Liver (tissue), 8 donors: ENCODE measurements at regions not wholly inside any gene's neighbourhood (a gene's known extent, or its start where the extent isn't known, plus 50 kb on each side); places are given as distances from the start of the nearest gene placed in this dataset.

Source experiments
- DNase-seq: peaks from one replicate; pipeline ENCODE4 v3.0.0-alpha.2; 2017; ENCODE audit warnings: low spot score
- H3K27ac ChIP-seq, 2 donors: one replicate each; pipeline ENCODE4 v1.7.0; 2013; ENCODE audit warnings: inconsistent platforms in 2 of 2, low read length in 2 of 2, control low read depth in 1 of 2, low read depth in 1 of 2, mild to moderate bottlenecking in 1 of 2
- H3K27me3 ChIP-seq, 4 donors: one replicate each; pipeline versions ENCODE4 v1.6.1 to v1.7.0; 2013; ENCODE audit warnings: low read length in 3 of 4, inconsistent platforms in 1 of 4, mild to moderate bottlenecking in 1 of 4, moderate library complexity in 1 of 4; ENCODE audit not compliant: control insufficient read depth in 4 of 4, insufficient read depth in 4 of 4
- H3K36me3 ChIP-seq, 4 donors: one replicate each; pipeline versions ENCODE4 v1.6.1 to v1.7.0; 2013; ENCODE audit warnings: low read length in 3 of 4, mild to moderate bottlenecking in 3 of 4, low read depth in 1 of 4, moderate library complexity in 1 of 4; ENCODE audit not compliant: control insufficient read depth in 4 of 4, insufficient read depth in 3 of 4
- H3K4me1 ChIP-seq, 4 donors: one replicate each; pipeline versions ENCODE4 v1.6.1 to v1.7.0; 2013; ENCODE audit warnings: low read length in 3 of 4, mild to moderate bottlenecking in 3 of 4, moderate library complexity in 1 of 4; ENCODE audit not compliant: control insufficient read depth in 4 of 4, insufficient read depth in 4 of 4
- H3K4me3 ChIP-seq, 3 donors: one replicate each; pipeline versions ENCODE4 v1.6.1 to v1.7.0; 2013; ENCODE audit warnings: low read length in 3 of 3, control low read depth in 1 of 3, low read depth in 1 of 3, mild to moderate bottlenecking in 1 of 3
- H3K9ac ChIP-seq, 2 donors: one replicate each; pipeline ENCODE4 v1.7.0; 2013; ENCODE audit warnings: low read length in 2 of 2, mild to moderate bottlenecking in 2 of 2, moderate library complexity in 2 of 2, control low read depth in 1 of 2, low read depth in 1 of 2
- H3K9me3 ChIP-seq, 4 donors: one replicate each; pipeline versions ENCODE4 v1.6.1 to v1.7.0; 2013; ENCODE audit warnings: low read length in 3 of 4; ENCODE audit not compliant: control insufficient read depth in 4 of 4
- ATF3 ChIP-seq: IDR thresholded peaks from 2 replicates; pipeline ENCODE4 v1.6.1; 2016; ENCODE audit warnings: antibody characterized with exemption
- EGR1 ChIP-seq, 2 donors: IDR thresholded peaks; 2 replicates each; pipeline ENCODE4 v1.6.1; 2016 to 2018; ENCODE audit warnings: antibody characterized with exemption in 2 of 2, low read depth in 2 of 2
- FOXA1 ChIP-seq: IDR thresholded peaks from 2 replicates; pipeline ENCODE4 v1.6.1; 2016; ENCODE audit warnings: antibody characterized with exemption
- FOXA2 ChIP-seq: IDR thresholded peaks from 2 replicates; pipeline ENCODE4 v1.6.1; 2016; ENCODE audit warnings: antibody characterized with exemption
- GABPA ChIP-seq, 2 donors: IDR thresholded peaks in 1 of 2; conservative IDR thresholded peaks in 1 of 2; 2 replicates each; pipeline ENCODE4 v1.6.1; 2016; ENCODE audit warnings: antibody characterized with exemption in 2 of 2, mild to moderate bottlenecking in 1 of 2, moderate library complexity in 1 of 2
- HNF4G ChIP-seq: IDR thresholded peaks from 2 replicates; pipeline ENCODE4 v1.6.1; 2016; ENCODE audit warnings: antibody characterized with exemption
- JUND ChIP-seq, 2 donors: IDR thresholded peaks; 2 replicates each; pipeline ENCODE4 v1.6.1; 2016; ENCODE audit warnings: antibody characterized with exemption in 2 of 2
- MAX ChIP-seq: IDR thresholded peaks from 2 replicates; pipeline ENCODE4 v1.6.1; 2016; ENCODE audit warnings: antibody characterized with exemption
- NR2F2 ChIP-seq: IDR thresholded peaks from 2 replicates; pipeline ENCODE4 v1.6.1; 2016; ENCODE audit warnings: antibody characterized with exemption
- RAD21 ChIP-seq, 2 donors: IDR thresholded peaks; 2 replicates each; pipeline ENCODE4 v1.6.1; 2016; ENCODE audit warnings: antibody characterized with exemption in 2 of 2, mild to moderate bottlenecking in 2 of 2
- RXRA ChIP-seq, 2 donors: IDR thresholded peaks; 2 replicates each; pipeline ENCODE4 v1.6.1; 2017 to 2018; ENCODE audit warnings: antibody characterized with exemption in 2 of 2, mild to moderate bottlenecking in 1 of 2
- SP1 ChIP-seq: IDR thresholded peaks from 2 replicates; pipeline ENCODE4 v1.6.1; 2018; ENCODE audit warnings: antibody characterized with exemption, mild to moderate bottlenecking
- TAF1 ChIP-seq: conservative IDR thresholded peaks from 2 replicates; pipeline ENCODE4 v1.6.1; 2016; ENCODE audit warnings: antibody characterized with exemption, mild to moderate bottlenecking
- YY1 ChIP-seq: IDR thresholded peaks from 2 replicates; pipeline ENCODE4 v1.6.1; 2016; ENCODE audit warnings: antibody characterized with exemption, mild to moderate bottlenecking
- WGBS: extraction: QIAGEN DNeasy Blood & Tissue Kit; methylation state at CpG from one replicate; pipeline ENCODE4 v1.1.7; 2013; 5-methylcytosine and 5-hydroxymethylcytosine counted together
- TF ChIP-seq, protein P1 (sequence below): IDR thresholded peaks from 2 replicates; pipeline ENCODE4 v1.6.1; 2016; ENCODE audit warnings: antibody characterized with exemption, mild to moderate bottlenecking
- TF ChIP-seq, protein P2 (sequence below): IDR thresholded peaks from 2 replicates; pipeline ENCODE4 v1.6.1; 2016; ENCODE audit warnings: antibody characterized with exemption
- TF ChIP-seq, protein P3 (sequence below): fragments of 150-350 bp; IDR thresholded peaks from 2 replicates; pipeline ENCODE4 v1.5.1; 2017; ENCODE audit warnings: improper control_type of control experiment, low read depth, low read length; ENCODE audit not compliant: missing input control
- donor health status: healthy.
- donor health status: healthy.
- donor health status: healthy.
- donor health status: healthy.
- donor health status: healthy.

- Histone ChIP-seq H3K9ac (no peak overlapping the region), H3K4me1 (no peaks in the 10 kb centered on the region), H3K27ac (no peak overlapping the region), H3K36me3 (no peaks in the 10 kb centered on the region), H3K27me3 (no peaks in the 10 kb centered on the region), H3K9me3 (peaks cover 0 to 2% (median 0%) of the 10 kb centered on the region in 4 donors), H3K4me3 (no peak overlapping the region)
- DNase-seq = no peak
- 97% methylated on average over 6 of the region's 6 CpGs for WGBS
- TF ChIP-seq HNF4G (no peak), RXRA (IDR thresholded peaks at IDR 0.05) (no peak), JUND (IDR thresholded peaks at IDR 0.05) (no peak), FOXA2 (no peak), EGR1 (IDR thresholded peaks at IDR 0.05; ENCODE audit: low read depth in 2 of 2) (no peak), FOXA1 (no peak), YY1 (no peak), SP1 (no peak), RAD21 (IDR thresholded peaks at IDR 0.05) (no peak), ATF3 (no peak), TAF1 (no peak), GABPA (IDR thresholded peaks at IDR 0.05 in 1 of 2, conservative IDR thresholded peaks at IDR 0.05 in 1 of 2) (no peak), NR2F2 (no peak), MAX (no peak)
- TF ChIP-seq, protein P1, sequence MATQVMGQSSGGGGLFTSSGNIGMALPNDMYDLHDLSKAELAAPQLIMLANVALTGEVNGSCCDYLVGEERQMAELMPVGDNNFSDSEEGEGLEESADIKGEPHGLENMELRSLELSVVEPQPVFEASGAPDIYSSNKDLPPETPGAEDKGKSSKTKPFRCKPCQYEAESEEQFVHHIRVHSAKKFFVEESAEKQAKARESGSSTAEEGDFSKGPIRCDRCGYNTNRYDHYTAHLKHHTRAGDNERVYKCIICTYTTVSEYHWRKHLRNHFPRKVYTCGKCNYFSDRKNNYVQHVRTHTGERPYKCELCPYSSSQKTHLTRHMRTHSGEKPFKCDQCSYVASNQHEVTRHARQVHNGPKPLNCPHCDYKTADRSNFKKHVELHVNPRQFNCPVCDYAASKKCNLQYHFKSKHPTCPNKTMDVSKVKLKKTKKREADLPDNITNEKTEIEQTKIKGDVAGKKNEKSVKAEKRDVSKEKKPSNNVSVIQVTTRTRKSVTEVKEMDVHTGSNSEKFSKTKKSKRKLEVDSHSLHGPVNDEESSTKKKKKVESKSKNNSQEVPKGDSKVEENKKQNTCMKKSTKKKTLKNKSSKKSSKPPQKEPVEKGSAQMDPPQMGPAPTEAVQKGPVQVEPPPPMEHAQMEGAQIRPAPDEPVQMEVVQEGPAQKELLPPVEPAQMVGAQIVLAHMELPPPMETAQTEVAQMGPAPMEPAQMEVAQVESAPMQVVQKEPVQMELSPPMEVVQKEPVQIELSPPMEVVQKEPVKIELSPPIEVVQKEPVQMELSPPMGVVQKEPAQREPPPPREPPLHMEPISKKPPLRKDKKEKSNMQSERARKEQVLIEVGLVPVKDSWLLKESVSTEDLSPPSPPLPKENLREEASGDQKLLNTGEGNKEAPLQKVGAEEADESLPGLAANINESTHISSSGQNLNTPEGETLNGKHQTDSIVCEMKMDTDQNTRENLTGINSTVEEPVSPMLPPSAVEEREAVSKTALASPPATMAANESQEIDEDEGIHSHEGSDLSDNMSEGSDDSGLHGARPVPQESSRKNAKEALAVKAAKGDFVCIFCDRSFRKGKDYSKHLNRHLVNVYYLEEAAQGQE = no peak
- TF ChIP-seq, protein P2, sequence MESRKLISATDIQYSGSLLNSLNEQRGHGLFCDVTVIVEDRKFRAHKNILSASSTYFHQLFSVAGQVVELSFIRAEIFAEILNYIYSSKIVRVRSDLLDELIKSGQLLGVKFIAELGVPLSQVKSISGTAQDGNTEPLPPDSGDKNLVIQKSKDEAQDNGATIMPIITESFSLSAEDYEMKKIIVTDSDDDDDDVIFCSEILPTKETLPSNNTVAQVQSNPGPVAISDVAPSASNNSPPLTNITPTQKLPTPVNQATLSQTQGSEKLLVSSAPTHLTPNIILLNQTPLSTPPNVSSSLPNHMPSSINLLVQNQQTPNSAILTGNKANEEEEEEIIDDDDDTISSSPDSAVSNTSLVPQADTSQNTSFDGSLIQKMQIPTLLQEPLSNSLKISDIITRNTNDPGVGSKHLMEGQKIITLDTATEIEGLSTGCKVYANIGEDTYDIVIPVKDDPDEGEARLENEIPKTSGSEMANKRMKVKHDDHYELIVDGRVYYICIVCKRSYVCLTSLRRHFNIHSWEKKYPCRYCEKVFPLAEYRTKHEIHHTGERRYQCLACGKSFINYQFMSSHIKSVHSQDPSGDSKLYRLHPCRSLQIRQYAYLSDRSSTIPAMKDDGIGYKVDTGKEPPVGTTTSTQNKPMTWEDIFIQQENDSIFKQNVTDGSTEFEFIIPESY = no peak
- TF ChIP-seq, protein P3, sequence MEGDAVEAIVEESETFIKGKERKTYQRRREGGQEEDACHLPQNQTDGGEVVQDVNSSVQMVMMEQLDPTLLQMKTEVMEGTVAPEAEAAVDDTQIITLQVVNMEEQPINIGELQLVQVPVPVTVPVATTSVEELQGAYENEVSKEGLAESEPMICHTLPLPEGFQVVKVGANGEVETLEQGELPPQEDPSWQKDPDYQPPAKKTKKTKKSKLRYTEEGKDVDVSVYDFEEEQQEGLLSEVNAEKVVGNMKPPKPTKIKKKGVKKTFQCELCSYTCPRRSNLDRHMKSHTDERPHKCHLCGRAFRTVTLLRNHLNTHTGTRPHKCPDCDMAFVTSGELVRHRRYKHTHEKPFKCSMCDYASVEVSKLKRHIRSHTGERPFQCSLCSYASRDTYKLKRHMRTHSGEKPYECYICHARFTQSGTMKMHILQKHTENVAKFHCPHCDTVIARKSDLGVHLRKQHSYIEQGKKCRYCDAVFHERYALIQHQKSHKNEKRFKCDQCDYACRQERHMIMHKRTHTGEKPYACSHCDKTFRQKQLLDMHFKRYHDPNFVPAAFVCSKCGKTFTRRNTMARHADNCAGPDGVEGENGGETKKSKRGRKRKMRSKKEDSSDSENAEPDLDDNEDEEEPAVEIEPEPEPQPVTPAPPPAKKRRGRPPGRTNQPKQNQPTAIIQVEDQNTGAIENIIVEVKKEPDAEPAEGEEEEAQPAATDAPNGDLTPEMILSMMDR = no peak
These were observed 103.4 kb upstream of the COL21A1 start for GRCh38 chr6:56350628-56351260.
